ENCODE measurements at regions not wholly inside any gene's neighbourhood (a gene's known extent, or its start where the extent isn't known, plus 50 kb on each side); places are given as distances from the start of the nearest gene placed in this dataset.

DNA sequence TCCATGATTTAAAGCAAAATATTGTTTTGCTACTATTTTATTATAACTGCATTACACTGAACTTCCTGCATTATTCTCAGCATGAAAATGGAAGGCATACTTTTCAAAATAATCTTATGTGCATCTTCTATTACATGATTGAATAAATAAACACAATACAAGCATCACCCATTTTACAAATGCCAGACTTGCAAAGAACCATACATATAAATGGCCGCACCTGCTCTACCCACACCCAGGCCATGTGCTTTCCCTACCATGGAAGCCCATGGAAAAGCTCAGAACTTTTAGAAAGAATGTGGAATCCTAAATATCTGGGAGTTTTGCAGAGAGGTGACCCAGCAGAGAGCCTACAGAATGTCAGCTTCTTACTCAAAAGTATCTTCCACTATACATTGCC is 127.2 kb downstream of the SHOX2 start:
- FAIRE-seq (no peak), DNase-seq (ENCODE audit: insufficient read length, low spot score) (no peak)
- TF ChIP-seq, protein P1, sequence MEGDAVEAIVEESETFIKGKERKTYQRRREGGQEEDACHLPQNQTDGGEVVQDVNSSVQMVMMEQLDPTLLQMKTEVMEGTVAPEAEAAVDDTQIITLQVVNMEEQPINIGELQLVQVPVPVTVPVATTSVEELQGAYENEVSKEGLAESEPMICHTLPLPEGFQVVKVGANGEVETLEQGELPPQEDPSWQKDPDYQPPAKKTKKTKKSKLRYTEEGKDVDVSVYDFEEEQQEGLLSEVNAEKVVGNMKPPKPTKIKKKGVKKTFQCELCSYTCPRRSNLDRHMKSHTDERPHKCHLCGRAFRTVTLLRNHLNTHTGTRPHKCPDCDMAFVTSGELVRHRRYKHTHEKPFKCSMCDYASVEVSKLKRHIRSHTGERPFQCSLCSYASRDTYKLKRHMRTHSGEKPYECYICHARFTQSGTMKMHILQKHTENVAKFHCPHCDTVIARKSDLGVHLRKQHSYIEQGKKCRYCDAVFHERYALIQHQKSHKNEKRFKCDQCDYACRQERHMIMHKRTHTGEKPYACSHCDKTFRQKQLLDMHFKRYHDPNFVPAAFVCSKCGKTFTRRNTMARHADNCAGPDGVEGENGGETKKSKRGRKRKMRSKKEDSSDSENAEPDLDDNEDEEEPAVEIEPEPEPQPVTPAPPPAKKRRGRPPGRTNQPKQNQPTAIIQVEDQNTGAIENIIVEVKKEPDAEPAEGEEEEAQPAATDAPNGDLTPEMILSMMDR (IDR thresholded peaks at IDR 0.05; ENCODE audit: insufficient read depth, missing control alignments): no peak

GRCh38 chr3:157961665-157962064 is 144.6 kb downstream of the SHOX2 start:
- DNase-seq (ENCODE audit: insufficient read length, low spot score) (no peak), FAIRE-seq (no peak)
- TF ChIP-seq, protein P1 (IDR thresholded peaks at IDR 0.05; ENCODE audit: insufficient read depth, missing control alignments): no peak

GRCh38 chr3:157958457-157958856 is 147.8 kb downstream of the SHOX2 start:
- TF ChIP-seq, protein P1 (IDR thresholded peaks at IDR 0.05; ENCODE audit: insufficient read depth, missing control alignments): no peak
- FAIRE-seq: peak; percentile 74
- no peak for DNase-seq (ENCODE audit: insufficient read length, low spot score)

DNA sequence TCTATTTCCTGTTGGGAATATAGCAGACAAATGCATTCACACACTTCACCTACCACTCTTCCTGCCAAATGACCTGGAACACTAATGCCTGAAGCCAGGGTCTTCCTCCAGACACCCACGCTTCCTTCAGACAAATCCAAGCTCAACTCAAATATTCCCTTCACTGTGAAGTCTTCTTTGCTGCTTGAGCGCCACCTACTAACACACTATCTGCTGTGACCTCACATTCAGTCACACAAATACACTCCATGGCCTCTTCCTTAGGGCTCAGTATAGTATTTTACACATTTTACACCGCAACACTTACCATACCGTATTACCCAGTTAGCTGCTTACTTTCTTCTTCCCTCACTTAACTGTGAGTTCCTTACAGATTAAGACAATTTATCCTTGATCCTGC is 149.4 kb downstream of the SHOX2 start:
- DNase-seq (ENCODE audit: insufficient read length, low spot score): no peak
- no peak for FAIRE-seq
- TF ChIP-seq, protein P1 (IDR thresholded peaks at IDR 0.05; ENCODE audit: insufficient read depth, missing control alignments): no peak

- DNase-seq (ENCODE audit: insufficient read length, low spot score) (no peak), FAIRE-seq (no peak)
- TF ChIP-seq, protein P1 (IDR thresholded peaks at IDR 0.05; ENCODE audit: insufficient read depth, missing control alignments): no peak
These were observed 150.0 kb downstream of the SHOX2 start for GRCh38 chr3:157956176-157956575.

DNA sequence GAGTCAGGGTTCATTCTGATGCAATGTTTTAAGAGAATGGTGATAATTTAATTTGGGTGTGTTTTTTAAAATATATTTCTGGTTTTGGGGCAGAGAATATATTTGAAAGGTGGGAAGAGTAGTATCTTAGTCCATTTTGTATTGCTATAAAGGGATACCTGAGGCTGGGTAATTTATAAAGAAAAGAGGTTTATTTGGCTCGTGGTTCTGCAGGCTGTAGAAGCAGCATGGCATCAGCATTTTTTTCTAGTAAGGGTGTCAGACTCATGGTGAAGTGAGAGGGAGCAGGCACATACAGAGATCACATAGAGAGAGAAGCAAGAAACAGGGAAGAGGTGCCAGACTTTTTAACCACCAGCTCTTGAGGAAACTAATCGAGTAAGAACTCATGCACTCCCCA is 152.7 kb downstream of the SHOX2 start:
- TF ChIP-seq, protein P1 (IDR thresholded peaks at IDR 0.05; ENCODE audit: insufficient read depth, missing control alignments): no peak
- DNase-seq (ENCODE audit: insufficient read length, low spot score) (no peak), FAIRE-seq (no peak)

- FAIRE-seq: no peak
- DNase-seq (ENCODE audit: insufficient read length, low spot score): no peak
- TF ChIP-seq, protein P1 (IDR thresholded peaks at IDR 0.05; ENCODE audit: insufficient read depth, missing control alignments): no peak
These were observed 157.4 kb downstream of the SHOX2 start for GRCh38 chr3:157948605-157949383.
